ENCODE measurements at regions not wholly inside any gene's neighbourhood (a gene's known extent, or its start where the extent isn't known, plus 50 kb on each side); places are given as distances from the start of the nearest gene placed in this dataset.

DNA sequence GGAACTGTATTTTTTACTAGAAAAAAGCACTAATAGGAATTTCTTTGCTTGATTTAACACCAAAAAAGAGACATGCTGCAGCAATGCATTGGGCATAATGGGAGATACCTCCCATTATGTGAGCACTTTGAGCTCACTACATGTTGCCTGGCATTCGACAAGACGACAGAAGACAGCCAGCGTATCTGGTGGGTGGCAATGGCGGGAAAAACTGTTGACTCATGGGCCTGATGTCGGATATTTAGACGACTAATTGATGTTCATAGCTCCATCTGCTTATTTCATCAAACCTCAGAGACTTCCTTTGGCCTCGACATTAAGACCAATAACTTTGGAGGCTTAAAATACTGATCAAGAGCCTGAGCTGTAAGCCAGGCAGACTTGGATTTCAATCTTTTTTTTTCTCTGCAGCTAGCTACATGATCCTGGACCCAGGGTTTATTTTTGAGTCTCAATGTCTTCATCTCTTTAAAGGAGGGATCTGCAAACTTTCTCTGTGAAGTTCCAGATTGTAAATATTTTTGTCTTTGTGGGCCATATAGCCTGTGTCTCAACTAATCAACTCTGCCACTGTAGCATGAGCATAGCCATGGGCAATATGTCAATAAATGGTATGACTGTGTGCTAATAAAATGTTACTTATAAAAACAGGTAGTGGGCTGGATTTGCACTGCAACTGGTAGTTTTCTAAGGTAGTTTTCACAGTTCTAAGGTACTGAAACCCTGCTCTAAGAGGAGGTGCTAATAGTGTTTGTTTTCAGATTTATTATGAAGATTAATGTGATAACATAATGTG is 375.1 kb downstream of the METTL15 start:
- TF ChIP-seq, protein P1, sequence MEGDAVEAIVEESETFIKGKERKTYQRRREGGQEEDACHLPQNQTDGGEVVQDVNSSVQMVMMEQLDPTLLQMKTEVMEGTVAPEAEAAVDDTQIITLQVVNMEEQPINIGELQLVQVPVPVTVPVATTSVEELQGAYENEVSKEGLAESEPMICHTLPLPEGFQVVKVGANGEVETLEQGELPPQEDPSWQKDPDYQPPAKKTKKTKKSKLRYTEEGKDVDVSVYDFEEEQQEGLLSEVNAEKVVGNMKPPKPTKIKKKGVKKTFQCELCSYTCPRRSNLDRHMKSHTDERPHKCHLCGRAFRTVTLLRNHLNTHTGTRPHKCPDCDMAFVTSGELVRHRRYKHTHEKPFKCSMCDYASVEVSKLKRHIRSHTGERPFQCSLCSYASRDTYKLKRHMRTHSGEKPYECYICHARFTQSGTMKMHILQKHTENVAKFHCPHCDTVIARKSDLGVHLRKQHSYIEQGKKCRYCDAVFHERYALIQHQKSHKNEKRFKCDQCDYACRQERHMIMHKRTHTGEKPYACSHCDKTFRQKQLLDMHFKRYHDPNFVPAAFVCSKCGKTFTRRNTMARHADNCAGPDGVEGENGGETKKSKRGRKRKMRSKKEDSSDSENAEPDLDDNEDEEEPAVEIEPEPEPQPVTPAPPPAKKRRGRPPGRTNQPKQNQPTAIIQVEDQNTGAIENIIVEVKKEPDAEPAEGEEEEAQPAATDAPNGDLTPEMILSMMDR (conservative IDR thresholded peaks at IDR 0.05; ENCODE audit: low read depth, low read length): no peak
- TF ChIP-seq EZH2 (IDR thresholded peaks at IDR 0.05; ENCODE audit: low read length, unreplicated experiment): no peak
